Mucosa of descending colon (tissue), 3 donors: ENCODE measurements at regions not wholly inside any gene's neighbourhood (a gene's known extent, or its start where the extent isn't known, plus 50 kb on each side); places are given as distances from the start of the nearest gene placed in this dataset.
A peak's percentile ranks its signal among the peaks of the same experiment; 100 is the strongest.
"Not testable (repeated sequence)": the region's sequence is repeated elsewhere in the genome, so short reads cannot be mapped to it uniquely, and the experiment has no call there.

Experiments
- ATAC-seq: fragments of 200-7000 bp; cut with Tn5 transposase; one replicate; pipeline ENCODE4 v1.9.1; 2020; ENCODE audit warnings: mild to moderate bottlenecking, moderate library complexity
- DNase-seq, 3 donors: peaks; one replicate each; pipeline ENCODE4 v3.0.0-alpha.2; 2020
- H3K36me3 ChIP-seq: fragments of 200-600 bp; one replicate; pipeline ENCODE4 v1.8.0; 2021; ENCODE audit warnings: low read depth, mild to moderate bottlenecking
- H3K4me1 ChIP-seq: fragments of 200-600 bp; one replicate; pipeline ENCODE4 v1.8.0; 2021; ENCODE audit warnings: low read depth, mild to moderate bottlenecking
- H3K4me3 ChIP-seq: fragments of 200-600 bp; one replicate; pipeline ENCODE4 v1.8.0; 2021; ENCODE audit warnings: mild to moderate bottlenecking
- H3K9me3 ChIP-seq: fragments of 200-600 bp; one replicate; pipeline ENCODE4 v1.8.0; 2021; ENCODE audit warnings: mild to moderate bottlenecking
- CTCF ChIP-seq: fragments of 200-600 bp; IDR thresholded peaks from one replicate; pipeline ENCODE4 v1.8.0; 2022; ENCODE audit warnings: antibody characterized with exemption, mild to moderate bottlenecking
- intact Hi-C, 2 donors: fragments of 100-400 bp; cut with DNase I in 1 of 2; cut with micrococcal nuclease in 1 of 2; formaldehyde crosslinking; loops; one replicate each; pipeline versions ENCODE4 v1.11.0 to v1.11.1; 2022; cut with DNase I, micrococcal nuclease
- donor health status: DM: no; HTN: no; CAD: no; lungs with moderate emphysema.
- donor health status: DM: no; HTN: no; CAD: no.
- donor health status: DM: no; HTN: yes; CAD: no.

- peak; percentile 72 for ATAC-seq
- no peak overlapping the region for H3K4me3 ChIP-seq
- intact Hi-C loops: no loop called here
- no peak for TF ChIP-seq CTCF
- peaks cover 7% of the 10 kb centered on the region for H3K4me1 ChIP-seq
- DNase-seq: no peak
- H3K36me3 ChIP-seq: no peaks in the 10 kb centered on the region
- no peaks in the 10 kb centered on the region for H3K9me3 ChIP-seq
Measured at GRCh38 chr3:72163809-72164634, 379.1 kb upstream of the PROK2 start.

- intact Hi-C loops: no loop called here
- ATAC-seq (no peak), DNase-seq (no peak)
- Histone ChIP-seq H3K36me3 (no peaks in the 10 kb centered on the region), H3K4me1 (peaks cover 7% of the 10 kb centered on the region), H3K9me3 (no peaks in the 10 kb centered on the region), H3K4me3 (no peak overlapping the region)
- no peak for TF ChIP-seq CTCF
Measured at GRCh38 chr3:72162649-72163184, 377.8 kb upstream of the PROK2 start.

- ATAC-seq (peak; percentile 63), DNase-seq (peak in 2 of 3 donors; percentile 61 to 66)
- Histone ChIP-seq H3K36me3 (no peaks in the 10 kb centered on the region), H3K9me3 (no peaks in the 10 kb centered on the region), H3K4me3 (no peak overlapping the region), H3K4me1 (peaks cover 7% of the 10 kb centered on the region)
- TF ChIP-seq CTCF: no peak
- intact Hi-C loops: no loop called here
Measured at GRCh38 chr3:72161881-72162595, 377.1 kb upstream of the PROK2 start.

- DNase-seq, ATAC-seq, intact Hi-C loops, H3K4me3 ChIP-seq, H3K4me1 ChIP-seq, H3K9me3 ChIP-seq, H3K36me3 ChIP-seq: not testable (repeated sequence)
Measured at GRCh38 chr3:72161285-72161684, 376.3 kb upstream of the PROK2 start.

- H3K9me3 ChIP-seq: no peaks in the 10 kb centered on the region
- H3K4me3 ChIP-seq: no peak overlapping the region
- intact Hi-C loops: no loop called here
- TF ChIP-seq CTCF: no peak
- DNase-seq (no peak), ATAC-seq (no peak)
- H3K36me3 ChIP-seq: no peaks in the 10 kb centered on the region
- peaks cover 12% of the 10 kb centered on the region for H3K4me1 ChIP-seq
Measured at GRCh38 chr3:72160351-72160750, 375.4 kb upstream of the PROK2 start.

GRCh38 chr3:72159487-72159886, 374.5 kb upstream of the PROK2 start:
- intact Hi-C loops: no loop called here
- no peaks in the 10 kb centered on the region for H3K36me3 ChIP-seq
- peaks cover 12% of the 10 kb centered on the region for H3K4me1 ChIP-seq
- no peak overlapping the region for H3K4me3 ChIP-seq
- no peak for ATAC-seq
- TF ChIP-seq CTCF: no peak
- DNase-seq: no peak
- no peaks in the 10 kb centered on the region for H3K9me3 ChIP-seq
